ENCODE measurements at regions not wholly inside any gene's neighbourhood (a gene's known extent, or its start where the extent isn't known, plus 50 kb on each side); places are given as distances from the start of the nearest gene placed in this dataset.

DNA sequence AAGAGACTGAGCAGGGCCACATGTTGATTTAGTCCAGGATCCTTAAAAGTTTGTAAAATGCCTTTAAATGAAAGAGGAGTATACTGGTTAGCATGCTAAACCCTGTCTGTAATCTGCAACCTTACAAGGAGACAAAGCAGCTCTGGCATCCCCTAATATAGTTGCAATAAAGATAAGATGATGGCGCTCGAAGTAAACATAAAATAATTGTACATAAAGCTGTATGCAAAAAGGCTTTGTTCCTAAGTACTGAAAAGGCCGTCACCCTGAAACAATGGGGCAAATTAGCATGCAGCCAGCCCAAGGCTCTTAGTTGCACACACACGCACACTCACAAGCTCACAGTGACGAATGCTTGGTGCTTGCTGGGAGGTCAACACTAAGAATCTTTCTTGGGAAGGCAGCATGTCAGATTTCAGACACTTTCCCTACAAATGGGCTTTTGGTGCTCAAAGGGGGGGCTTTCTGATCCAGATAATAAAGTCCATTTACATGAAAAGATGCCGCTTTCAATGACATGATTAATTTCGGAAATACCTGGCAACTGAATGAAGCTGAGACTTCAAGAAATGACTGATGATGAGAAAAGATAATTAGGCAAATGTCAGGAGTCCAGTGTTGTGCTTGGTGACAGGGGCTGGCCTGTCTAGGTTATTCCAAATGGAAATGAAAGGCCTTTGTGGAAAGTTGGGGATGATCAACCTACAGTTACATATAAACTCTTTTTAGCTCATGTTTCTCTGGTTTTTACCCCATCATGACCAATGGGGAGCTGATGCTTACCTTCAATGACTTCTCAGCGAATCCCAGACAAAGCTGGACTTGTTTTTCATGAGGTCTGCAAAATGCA is 370.3 kb downstream of the MEIS1 start:
- no peak overlapping the region for H3K27ac ChIP-seq
- in situ Hi-C loops (cut with HindIII; ENCODE audit: low pct_ligation_motif_present, low sequenced_read_pairs): no loop called here
- no peaks in the 10 kb centered on the region for H3K27me3 ChIP-seq (replicated peaks)
- no peak for DNase-seq
- H3K4me3 ChIP-seq (ENCODE audit: low read depth, low read length): no peak overlapping the region
- no peaks in the 10 kb centered on the region for H3K36me3 ChIP-seq (replicated peaks)
- TF ChIP-seq, protein P1, sequence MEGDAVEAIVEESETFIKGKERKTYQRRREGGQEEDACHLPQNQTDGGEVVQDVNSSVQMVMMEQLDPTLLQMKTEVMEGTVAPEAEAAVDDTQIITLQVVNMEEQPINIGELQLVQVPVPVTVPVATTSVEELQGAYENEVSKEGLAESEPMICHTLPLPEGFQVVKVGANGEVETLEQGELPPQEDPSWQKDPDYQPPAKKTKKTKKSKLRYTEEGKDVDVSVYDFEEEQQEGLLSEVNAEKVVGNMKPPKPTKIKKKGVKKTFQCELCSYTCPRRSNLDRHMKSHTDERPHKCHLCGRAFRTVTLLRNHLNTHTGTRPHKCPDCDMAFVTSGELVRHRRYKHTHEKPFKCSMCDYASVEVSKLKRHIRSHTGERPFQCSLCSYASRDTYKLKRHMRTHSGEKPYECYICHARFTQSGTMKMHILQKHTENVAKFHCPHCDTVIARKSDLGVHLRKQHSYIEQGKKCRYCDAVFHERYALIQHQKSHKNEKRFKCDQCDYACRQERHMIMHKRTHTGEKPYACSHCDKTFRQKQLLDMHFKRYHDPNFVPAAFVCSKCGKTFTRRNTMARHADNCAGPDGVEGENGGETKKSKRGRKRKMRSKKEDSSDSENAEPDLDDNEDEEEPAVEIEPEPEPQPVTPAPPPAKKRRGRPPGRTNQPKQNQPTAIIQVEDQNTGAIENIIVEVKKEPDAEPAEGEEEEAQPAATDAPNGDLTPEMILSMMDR (IDR thresholded peaks at IDR 0.05; ENCODE audit: low read depth, low read length, missing control alignments): no peak

DNA sequence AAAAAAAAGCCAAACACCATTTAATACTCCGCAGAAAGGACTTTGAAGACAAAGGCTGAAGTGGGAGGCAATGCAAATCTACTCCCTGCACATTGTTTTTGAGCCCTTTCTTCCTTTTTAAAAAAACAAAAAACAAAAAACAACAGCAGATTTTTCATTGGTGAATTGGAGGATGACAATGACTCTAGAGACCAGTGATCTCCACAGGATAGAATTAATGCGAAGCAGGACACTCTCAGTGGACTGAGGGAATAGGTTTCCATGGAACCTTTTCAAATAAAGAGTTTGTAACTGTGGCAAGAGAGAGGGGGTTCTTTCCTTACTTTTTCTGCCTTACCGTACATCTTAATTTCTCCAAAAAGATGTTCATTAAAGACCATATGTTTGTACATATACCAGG is 371.0 kb downstream of the MEIS1 start:
- TF ChIP-seq, protein P1 (IDR thresholded peaks at IDR 0.05; ENCODE audit: low read depth, low read length, missing control alignments): no peak
- DNase-seq: no peak
- Histone ChIP-seq H3K36me3 (replicated peaks) (no peaks in the 10 kb centered on the region), H3K27me3 (replicated peaks) (no peaks in the 10 kb centered on the region), H3K4me3 (ENCODE audit: low read depth, low read length) (no peak overlapping the region), H3K27ac (no peak overlapping the region)
- in situ Hi-C loops (cut with HindIII; ENCODE audit: low pct_ligation_motif_present, low sequenced_read_pairs): no loop called here

DNA sequence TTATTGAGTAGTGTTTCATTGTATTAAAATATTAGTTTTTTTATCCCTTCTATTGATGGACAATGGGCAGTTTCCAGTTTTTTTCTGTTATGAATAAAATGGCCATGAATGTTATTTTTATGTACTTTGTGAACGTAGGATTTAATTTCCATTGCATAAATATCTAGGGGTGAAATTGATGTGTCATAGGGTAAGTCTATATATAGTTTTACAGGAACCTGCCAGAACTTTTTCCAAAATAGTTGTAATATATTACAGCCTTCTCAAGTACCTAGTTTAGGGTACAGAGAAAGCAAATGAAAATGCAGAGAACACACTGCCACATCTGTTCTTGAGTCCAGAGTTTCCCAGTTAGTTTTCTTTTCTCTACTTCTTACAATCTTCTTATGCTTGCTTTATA is 378.6 kb downstream of the MEIS1 start:
- no peak overlapping the region for H3K27ac ChIP-seq
- H3K36me3 ChIP-seq (replicated peaks): no peaks in the 10 kb centered on the region
- DNase-seq: no peak
- TF ChIP-seq, protein P1 (IDR thresholded peaks at IDR 0.05; ENCODE audit: low read depth, low read length, missing control alignments): no peak
- no peaks in the 10 kb centered on the region for H3K27me3 ChIP-seq (replicated peaks)
- no peak overlapping the region for H3K4me3 ChIP-seq (ENCODE audit: low read depth, low read length)
- in situ Hi-C loops (cut with HindIII; ENCODE audit: low pct_ligation_motif_present, low sequenced_read_pairs): no loop called here

DNA sequence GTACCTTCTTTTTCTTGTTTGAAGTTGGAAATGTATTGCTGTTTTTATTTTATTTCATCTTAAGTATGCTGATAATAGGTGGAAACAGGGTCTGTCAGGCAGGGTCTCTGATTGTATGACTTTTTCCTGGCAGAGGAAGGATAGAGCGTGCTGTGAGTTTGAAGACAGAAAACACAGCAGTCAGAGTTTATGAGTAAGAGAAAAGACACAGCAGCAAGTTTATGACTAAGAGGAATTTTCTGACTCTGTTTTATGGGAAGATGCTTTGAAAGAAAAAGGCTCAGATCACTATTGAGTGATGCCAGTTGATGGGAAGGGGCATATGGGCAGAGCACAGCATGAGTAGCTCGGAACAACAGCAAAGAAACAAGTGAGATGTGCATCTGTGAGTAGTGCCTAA is 379.1 kb downstream of the MEIS1 start:
- TF ChIP-seq, protein P1 (IDR thresholded peaks at IDR 0.05; ENCODE audit: low read depth, low read length, missing control alignments): no peak
- Histone ChIP-seq H3K27me3 (replicated peaks) (no peaks in the 10 kb centered on the region), H3K36me3 (replicated peaks) (no peaks in the 10 kb centered on the region), H3K27ac (no peak overlapping the region), H3K4me3 (ENCODE audit: low read depth, low read length) (no peak overlapping the region)
- in situ Hi-C loops (cut with HindIII; ENCODE audit: low pct_ligation_motif_present, low sequenced_read_pairs): no loop called here
- peak; percentile 6 for DNase-seq

DNA sequence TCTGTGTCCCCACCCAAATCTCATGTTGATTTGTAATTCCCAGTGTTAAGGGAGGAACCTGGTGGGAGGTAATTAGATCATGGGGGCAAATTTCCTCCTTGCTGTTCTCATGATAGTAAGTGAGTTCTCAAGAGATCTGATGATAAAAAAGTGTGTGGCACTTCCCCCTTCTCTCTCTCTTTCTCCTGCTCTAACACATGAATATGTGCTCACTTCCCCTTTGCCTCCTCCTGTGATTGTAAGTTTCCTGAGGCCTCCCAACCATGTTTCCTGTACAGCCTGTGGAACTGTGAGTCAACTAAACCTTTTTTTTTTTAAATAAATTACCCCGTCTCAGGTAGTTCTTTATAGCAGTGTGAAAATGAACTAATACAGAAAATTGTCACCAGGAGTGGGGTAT is 380.0 kb downstream of the MEIS1 start:
- TF ChIP-seq, protein P1 (IDR thresholded peaks at IDR 0.05; ENCODE audit: low read depth, low read length, missing control alignments): no peak
- no peaks in the 10 kb centered on the region for H3K36me3 ChIP-seq (replicated peaks)
- no peaks in the 10 kb centered on the region for H3K27me3 ChIP-seq (replicated peaks)
- no peak overlapping the region for H3K27ac ChIP-seq
- in situ Hi-C loops (cut with HindIII; ENCODE audit: low pct_ligation_motif_present, low sequenced_read_pairs): no loop called here
- no peak for DNase-seq
- H3K4me3 ChIP-seq (ENCODE audit: low read depth, low read length): no peak overlapping the region

DNA sequence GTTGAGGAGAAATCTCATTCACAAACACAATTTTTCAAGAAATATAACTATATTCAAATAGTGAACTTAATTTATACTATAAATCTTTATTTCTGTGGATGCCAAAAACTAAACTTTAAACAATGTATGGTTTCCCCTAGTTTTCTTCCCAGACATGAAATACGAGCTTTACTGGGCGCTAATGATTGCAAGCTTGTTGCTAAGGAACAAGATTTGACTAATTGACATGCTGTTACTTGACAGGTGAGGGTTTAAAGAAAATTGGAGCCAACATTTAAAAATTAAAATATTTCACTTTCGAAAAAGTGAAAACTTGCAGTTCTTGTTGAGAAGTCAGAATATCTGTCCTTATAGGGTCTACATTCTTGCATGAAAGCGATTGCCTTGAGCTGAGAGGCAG is 381.0 kb downstream of the MEIS1 start:
- no peaks in the 10 kb centered on the region for H3K36me3 ChIP-seq (replicated peaks)
- TF ChIP-seq, protein P1 (IDR thresholded peaks at IDR 0.05; ENCODE audit: low read depth, low read length, missing control alignments): no peak
- DNase-seq: no peak
- no peak overlapping the region for H3K4me3 ChIP-seq (ENCODE audit: low read depth, low read length)
- in situ Hi-C loops (cut with HindIII; ENCODE audit: low pct_ligation_motif_present, low sequenced_read_pairs): no loop called here
- H3K27me3 ChIP-seq (replicated peaks): no peaks in the 10 kb centered on the region
- H3K27ac ChIP-seq: no peak overlapping the region
